Pancreas (tissue), 10 donors: ENCODE measurements at regions not wholly inside any gene's neighbourhood (a gene's known extent, or its start where the extent isn't known, plus 50 kb on each side); places are given as distances from the start of the nearest gene placed in this dataset.

Experiments
- ATAC-seq, 4 donors: fragments of 200-7000 bp; cut with Tn5 transposase; one replicate each; pipeline versions ENCODE4 v1.8.0 to v1.9.1; 2020; ENCODE audit warnings: mild to moderate bottlenecking in 4 of 4, moderate library complexity in 4 of 4
- DNase-seq, 6 donors: peaks; one replicate each; pipeline ENCODE4 v3.0.0-alpha.2; 2020
- FAIRE-seq: peaks from 2 replicates; lab custom pipeline; 2012; peaks lifted over from hg19 to GRCh38; lab: Jason Lieb, UNC
- H3K27ac ChIP-seq, 4 donors: fragments of 200-600 bp; sonication (generic); 1 replicate in 3 of 4; 2 replicates in 1 of 4; pipeline versions ENCODE4 v1.5.0 to v1.8.0; 2020
- H3K27me3 ChIP-seq, 4 donors: fragments of 200-600 bp; one replicate each; pipeline ENCODE4 v1.8.0; 2021
- H3K36me3 ChIP-seq, 3 donors: fragments of 200-600 bp; sonication (generic) in 1 of 3; one replicate each; pipeline versions ENCODE4 v1.5.0 to v1.8.0; 2020 to 2021
- H3K4me1 ChIP-seq, 3 donors: fragments of 200-600 bp; one replicate each; pipeline ENCODE4 v1.8.0; 2021
- H3K4me3 ChIP-seq, 4 donors: fragments of 200-600 bp; sonication (generic) in 2 of 4; one replicate each; pipeline versions ENCODE4 v1.5.0 to v1.8.0; 2020 to 2021
- H3K9me3 ChIP-seq, 4 donors: fragments of 200-600 bp; one replicate each; pipeline ENCODE4 v1.8.0; 2021
- CTCF ChIP-seq, 4 donors: fragments of 200-600 bp; sonication (generic) in 3 of 4; IDR thresholded peaks; one replicate each; pipeline versions ENCODE4 v1.5.0 to v1.8.0; 2021; ENCODE audit warnings: antibody characterized with exemption in 4 of 4
- WGBS, 2 donors: extraction: QIAGEN DNeasy Blood & Tissue Kit; methylation state at CpG; one replicate each; pipeline ENCODE4 v1.1.7; 2013; 5-methylcytosine and 5-hydroxymethylcytosine counted together
- intact Hi-C, 3 donors: fragments of 100-400 bp; cut with DNase I; formaldehyde crosslinking; loops; one replicate each; pipeline versions ENCODE4 v1.11.1 to v1.14.2; 2022
- donor health status: healthy with polysubstance abuse.
- donor health status: DM: no; HTN: no; CAD: no; lungs with moderate emphysema.
- donor health status: DM: no; HTN: no; CAD: no.
- donor health status: control.
- donor health status: control.
- donor health status: Bipolar disorder and iron deficiency.
- donor health status: DM: yes; HTN: yes; CAD: no.
- donor health status: DM: no; HTN: no; CAD: no.
- donor health status: DM: no; HTN: no; CAD: no.
- donor health status: DM: yes; HTN: yes; CAD: no.

GRCh38 chr4:120977435-120977997, 55.0 kb upstream of the PRDM5 start:
- intact Hi-C loops = no loop called here
- TF ChIP-seq CTCF (IDR thresholded peaks at IDR 0.05) = peak in 2 of 4 donors; percentile 27 to 34
- WGBS, 2 donors = 57 to 62% methylated on average over 2 of the region's 2 CpGs
- no peaks in the 10 kb centered on the region for H3K9me3 ChIP-seq
- no peaks in the 10 kb centered on the region for H3K27me3 ChIP-seq
- H3K36me3 ChIP-seq = no peaks in the 10 kb centered on the region
- H3K4me3 ChIP-seq = no peak overlapping the region
- FAIRE-seq = no peak
- H3K27ac ChIP-seq = no peak overlapping the region
- peak; percentile 70 to 99 (median 86) for ATAC-seq
- DNase-seq = peak in 3 of 6 donors; percentile 6 to 31 (median 24)
- no peaks in the 10 kb centered on the region for H3K4me1 ChIP-seq

- intact Hi-C loops = no loop called here
- H3K27me3 ChIP-seq = no peaks in the 10 kb centered on the region
- no peak for DNase-seq
- FAIRE-seq = no peak
- no peaks in the 10 kb centered on the region for H3K36me3 ChIP-seq
- H3K4me3 ChIP-seq = no peak overlapping the region
- no peak for TF ChIP-seq CTCF (IDR thresholded peaks at IDR 0.05)
- no peaks in the 10 kb centered on the region for H3K9me3 ChIP-seq
- no peaks in the 10 kb centered on the region for H3K4me1 ChIP-seq
- WGBS, 2 donors = 82 to 91% methylated on average over 1 of the region's 1 CpG
- no peak overlapping the region for H3K27ac ChIP-seq
- no peak for ATAC-seq
Measured at GRCh38 chr4:120973207-120973606, 50.7 kb upstream of the PRDM5 start.
